ENCODE measurements at regions not wholly inside any gene's neighbourhood (a gene's known extent, or its start where the extent isn't known, plus 50 kb on each side); places are given as distances from the start of the nearest gene placed in this dataset.

DNA sequence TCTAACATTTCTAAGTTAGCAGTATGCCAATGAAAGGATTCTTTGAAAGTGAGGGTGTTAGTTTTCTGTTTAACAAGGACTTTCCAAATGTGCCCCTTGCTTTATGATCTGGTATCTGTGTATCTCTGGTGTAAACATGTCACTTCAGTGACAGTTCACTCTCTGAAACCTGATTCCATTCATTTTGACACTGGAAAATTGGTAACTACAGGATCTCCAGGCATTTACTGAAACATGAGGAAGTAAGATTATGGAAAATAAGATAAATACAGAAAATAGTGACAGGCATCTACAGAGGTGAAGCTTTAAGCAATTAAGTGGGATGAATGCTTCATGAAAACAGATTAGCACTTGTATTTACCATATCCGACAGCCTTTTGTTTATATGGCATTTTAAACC, 101.6 kb upstream of the MYO16 start:
- no peak overlapping the region for H3K4ac ChIP-seq (ENCODE audit: low read depth, low read length)
- TF ChIP-seq, protein P1, sequence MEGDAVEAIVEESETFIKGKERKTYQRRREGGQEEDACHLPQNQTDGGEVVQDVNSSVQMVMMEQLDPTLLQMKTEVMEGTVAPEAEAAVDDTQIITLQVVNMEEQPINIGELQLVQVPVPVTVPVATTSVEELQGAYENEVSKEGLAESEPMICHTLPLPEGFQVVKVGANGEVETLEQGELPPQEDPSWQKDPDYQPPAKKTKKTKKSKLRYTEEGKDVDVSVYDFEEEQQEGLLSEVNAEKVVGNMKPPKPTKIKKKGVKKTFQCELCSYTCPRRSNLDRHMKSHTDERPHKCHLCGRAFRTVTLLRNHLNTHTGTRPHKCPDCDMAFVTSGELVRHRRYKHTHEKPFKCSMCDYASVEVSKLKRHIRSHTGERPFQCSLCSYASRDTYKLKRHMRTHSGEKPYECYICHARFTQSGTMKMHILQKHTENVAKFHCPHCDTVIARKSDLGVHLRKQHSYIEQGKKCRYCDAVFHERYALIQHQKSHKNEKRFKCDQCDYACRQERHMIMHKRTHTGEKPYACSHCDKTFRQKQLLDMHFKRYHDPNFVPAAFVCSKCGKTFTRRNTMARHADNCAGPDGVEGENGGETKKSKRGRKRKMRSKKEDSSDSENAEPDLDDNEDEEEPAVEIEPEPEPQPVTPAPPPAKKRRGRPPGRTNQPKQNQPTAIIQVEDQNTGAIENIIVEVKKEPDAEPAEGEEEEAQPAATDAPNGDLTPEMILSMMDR (conservative IDR thresholded peaks at IDR 0.05) = no peak
- Mint-ChIP-seq H3K27me3 (ENCODE audit: low read depth) (peaks cover 5% of the 10 kb centered on the region), H3K27ac (no peak overlapping the region), H3K9me3 (no peaks in the 10 kb centered on the region), H3K4me1 (0 out of 4 replicates have a peak, but pooled peaks cover 0 to 3% of the 10 kb centered on the region in 2 experiments), H3K4me3 (no peak overlapping the region), H3K36me3 (ENCODE audit: insufficient read depth in 1 of 3, low read depth in 3 of 3) (no peaks in the 10 kb centered on the region)
- no peak overlapping the region for H4K8ac ChIP-seq (replicated peaks; ENCODE audit: insufficient read length, low read depth, low read length)
- no peaks in the 10 kb centered on the region for H3K9me3 ChIP-seq (ENCODE audit: control insufficient read depth, low read depth, low read length)
- no peak overlapping the region for H2BK20ac ChIP-seq (ENCODE audit: low read depth, low read length, poor library complexity, severe bottlenecking)
- no peak overlapping the region for H4K5ac ChIP-seq (ENCODE audit: insufficient read length, low read depth, low read length)
- H3K27me3 ChIP-seq (ENCODE audit: insufficient read depth, low read length) = no peaks in the 10 kb centered on the region
- no peak overlapping the region for H3K14ac ChIP-seq (ENCODE audit: insufficient read depth, low read length)
- H3K4me1 ChIP-seq (ENCODE audit: insufficient read depth, low read length) = no peaks in the 10 kb centered on the region
- H2BK12ac ChIP-seq (ENCODE audit: insufficient read length, low read depth, low read length) = no peak overlapping the region
- H3K27ac ChIP-seq (ENCODE audit: insufficient read length, low read depth, low read length) = no peak overlapping the region
- no peak overlapping the region for H2BK5ac ChIP-seq (ENCODE audit: insufficient read length, low read length)
- no peak overlapping the region for H2AK5ac ChIP-seq (ENCODE audit: insufficient read length, low read length)
- H3K23me2 ChIP-seq (ENCODE audit: insufficient read length, low read depth, low read length, poor library complexity, severe bottlenecking) = no peaks in the 10 kb centered on the region
- H2AFZ ChIP-seq (ENCODE audit: low read length) = no peak overlapping the region
- H3T11ph ChIP-seq (ENCODE audit: low read length) = no peak overlapping the region
- no peak overlapping the region for H3K9ac ChIP-seq (ENCODE audit: extremely low read depth, insufficient read length, low read length)
- no peak for DNase-seq
- no peaks in the 10 kb centered on the region for H3K79me1 ChIP-seq (ENCODE audit: insufficient read depth, low read depth, low read length, poor library complexity, severe bottlenecking)
- H4K20me1 ChIP-seq (ENCODE audit: control insufficient read depth, insufficient read depth, insufficient read length) = no peaks in the 10 kb centered on the region
- no peak overlapping the region for H3K18ac ChIP-seq (ENCODE audit: insufficient read length, low read depth, low read length)
- no peak overlapping the region for H2BK15ac ChIP-seq (ENCODE audit: low read depth, low read length)
- H3K56ac ChIP-seq (ENCODE audit: insufficient read length, low read depth, low read length) = no peak overlapping the region
- no peak overlapping the region for H3K23ac ChIP-seq (ENCODE audit: insufficient read length, low read depth, low read length)
- WGBS (ENCODE audit: extremely low coverage, insufficient read length, low lambda C conversion rate) = no CpG with 5 or more reads among the region's 1 CpG
- H3K79me2 ChIP-seq (ENCODE audit: insufficient read depth, low read length) = no peaks in the 10 kb centered on the region
- no peak overlapping the region for H4K91ac ChIP-seq (ENCODE audit: insufficient read length, low read depth, low read length)
- H3K4me2 ChIP-seq (ENCODE audit: insufficient read depth, insufficient read length, low read length) = no peak overlapping the region
- no peak overlapping the region for H2BK120ac ChIP-seq (ENCODE audit: low read depth, low read length, poor library complexity, severe bottlenecking)
